ENCODE measurements at regions not wholly inside any gene's neighbourhood (a gene's known extent, or its start where the extent isn't known, plus 50 kb on each side); places are given as distances from the start of the nearest gene placed in this dataset.

DNA sequence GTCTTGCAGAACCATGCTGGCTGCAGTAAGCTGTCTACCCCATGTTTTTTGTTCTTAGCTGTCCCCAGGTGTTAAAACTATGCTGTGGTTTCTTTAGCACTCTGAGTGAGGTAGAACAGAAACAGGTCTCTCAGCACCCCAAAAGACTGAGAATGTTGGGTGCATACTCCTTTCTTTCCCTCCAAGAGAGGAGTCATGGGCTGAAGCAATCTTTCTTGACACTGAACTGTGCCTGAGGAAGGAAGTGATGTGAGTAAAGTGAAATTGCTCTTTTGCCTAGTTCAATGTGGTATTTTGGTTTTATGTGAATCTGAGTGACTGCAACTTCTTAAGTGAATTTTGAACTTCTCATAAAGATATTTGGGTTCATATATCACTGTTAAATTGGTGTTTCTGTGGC lies 138.0 kb upstream of the MCHR2 start:
- Histone ChIP-seq H3K27ac (no peak overlapping the region), H3K4me3 (no peak overlapping the region), H3K4me1 (replicated peaks in 1 of 2) (no peaks in the 10 kb centered on the region)
- in situ Hi-C loops (cut with MboI; ENCODE audit: low pct_unique_long_range_greater_than_20kb in 2 of 9, low sequenced_read_pairs in 9 of 9, unreplicated experiment in 9 of 9) = no loop called here
- ATAC-seq (replicated peaks in 6 of 8) = no peak

DNA sequence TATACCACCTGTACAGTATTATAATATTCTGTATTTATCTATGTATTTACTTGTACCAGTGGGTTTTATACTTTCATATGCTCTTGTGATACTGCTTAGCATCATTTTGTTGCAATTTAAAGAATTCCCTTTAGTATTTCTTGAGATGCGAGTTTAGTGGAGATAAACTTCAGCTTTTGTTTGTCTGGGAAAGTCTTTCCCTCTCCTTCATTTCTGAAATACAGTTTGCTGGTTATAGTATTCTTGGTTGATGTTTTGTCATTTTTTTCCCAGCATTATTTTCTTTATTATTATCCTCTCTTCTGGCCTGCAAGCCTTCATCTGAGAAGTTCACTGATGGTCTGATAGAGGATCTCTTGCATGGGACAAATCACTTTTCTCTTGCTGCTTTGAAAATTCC lies 136.6 kb upstream of the MCHR2 start:
- H3K4me3 ChIP-seq = no peak overlapping the region
- in situ Hi-C loops (cut with MboI; ENCODE audit: low pct_unique_long_range_greater_than_20kb in 2 of 9, low sequenced_read_pairs in 9 of 9, unreplicated experiment in 9 of 9) = no loop called here
- H3K27ac ChIP-seq = no peak overlapping the region
- H3K4me1 ChIP-seq (replicated peaks in 1 of 2) = no peaks in the 10 kb centered on the region
- ATAC-seq (replicated peaks in 6 of 8) = no peak
- 56 to 100% (median 100%) methylated on average over 1 of the region's 1 CpG; no CpG with 5 or more reads in 2 of the 10 experiments for WGBS, 10 experiments

DNA sequence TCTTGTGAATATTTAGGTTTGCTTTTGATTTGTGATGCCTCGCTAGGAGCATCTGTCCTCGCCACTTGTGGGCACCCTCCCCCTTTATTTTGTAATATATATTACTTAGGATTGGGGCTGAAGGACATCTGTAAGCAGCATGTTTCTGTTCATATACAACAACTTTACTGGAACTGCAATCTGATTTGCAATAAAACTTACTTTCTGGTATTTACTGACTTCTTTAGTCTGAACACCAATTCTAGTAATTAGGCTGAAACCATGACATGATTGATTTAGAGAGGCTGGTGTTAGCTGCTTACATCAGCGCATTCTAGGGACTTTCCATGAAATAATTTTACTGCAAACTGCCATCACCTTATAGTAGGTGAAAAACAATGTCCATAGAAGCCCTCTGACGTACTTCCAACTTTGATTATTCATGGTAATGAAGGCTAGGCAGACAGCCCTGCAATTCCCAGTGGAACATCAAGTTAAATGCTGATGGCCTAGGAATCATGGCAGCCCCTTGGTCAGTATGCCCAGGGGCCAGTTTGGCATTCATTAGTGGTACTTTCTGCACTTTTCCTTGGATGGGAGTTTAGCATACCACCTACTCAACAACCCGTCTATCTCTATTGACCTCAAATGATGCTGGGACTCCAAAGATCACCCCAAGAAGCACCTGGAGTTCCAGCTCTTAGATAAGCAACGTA lies 132.9 kb upstream of the MCHR2 start:
- Histone ChIP-seq H3K4me1 (replicated peaks in 1 of 2) (no peaks in the 10 kb centered on the region), H3K4me3 (no peak overlapping the region), H3K27ac (no peak overlapping the region)
- WGBS, 10 experiments = 47 to 93% (median 80%) methylated on average over 1 to 5 of the region's 6 CpGs; no CpG with 5 or more reads in 2 of the 10 experiments
- in situ Hi-C loops (cut with MboI; ENCODE audit: low pct_unique_long_range_greater_than_20kb in 2 of 9, low sequenced_read_pairs in 9 of 9, unreplicated experiment in 9 of 9) = no loop called here
- ATAC-seq (replicated peaks in 6 of 8) = peak in 5 of 8 experiments; percentile 14 to 63 (median 27)

DNA sequence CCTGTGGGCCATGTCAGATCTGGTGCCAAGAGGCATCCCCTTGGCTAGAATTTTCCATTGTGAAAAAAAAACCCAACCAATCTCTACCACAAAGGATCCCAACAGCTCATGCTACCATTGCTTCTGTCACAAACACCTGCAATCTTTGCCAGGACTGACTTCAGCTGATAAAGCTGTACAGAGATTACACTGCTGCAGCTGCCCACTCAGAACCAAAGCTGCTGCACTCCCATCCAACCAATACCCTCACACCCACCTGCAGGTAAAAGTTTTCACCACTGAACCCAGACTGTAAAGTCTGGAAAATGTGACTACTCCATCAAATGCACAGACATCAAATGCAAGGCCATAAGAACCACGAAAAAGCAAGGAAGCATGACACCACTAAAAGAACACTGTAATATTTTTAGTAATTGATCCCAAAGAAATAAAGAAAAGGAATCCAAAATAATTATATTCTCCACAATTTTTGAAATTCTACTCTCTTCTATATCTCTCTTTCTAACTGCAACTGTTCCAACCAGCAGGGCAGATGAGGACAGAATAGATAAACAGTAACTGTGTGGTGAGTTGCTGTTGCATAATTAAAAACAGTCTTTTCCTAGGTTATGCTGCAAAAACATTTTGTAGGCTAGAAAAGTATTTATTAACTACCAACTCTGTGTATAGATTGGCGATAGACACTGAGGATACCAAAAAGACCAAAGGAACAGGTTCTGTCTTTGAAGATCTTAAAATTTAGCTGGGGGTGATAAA lies 128.0 kb upstream of the MCHR2 start:
- in situ Hi-C loops (cut with MboI; ENCODE audit: low pct_unique_long_range_greater_than_20kb in 2 of 9, low sequenced_read_pairs in 9 of 9, unreplicated experiment in 9 of 9) = loop anchor here in 8 of 9 experiments (25.0 kb wide), 2 partner anchors 365 to 540 kb away; no protein-coding TSS in a partner anchor
- ATAC-seq (replicated peaks in 6 of 8) = no peak

DNA sequence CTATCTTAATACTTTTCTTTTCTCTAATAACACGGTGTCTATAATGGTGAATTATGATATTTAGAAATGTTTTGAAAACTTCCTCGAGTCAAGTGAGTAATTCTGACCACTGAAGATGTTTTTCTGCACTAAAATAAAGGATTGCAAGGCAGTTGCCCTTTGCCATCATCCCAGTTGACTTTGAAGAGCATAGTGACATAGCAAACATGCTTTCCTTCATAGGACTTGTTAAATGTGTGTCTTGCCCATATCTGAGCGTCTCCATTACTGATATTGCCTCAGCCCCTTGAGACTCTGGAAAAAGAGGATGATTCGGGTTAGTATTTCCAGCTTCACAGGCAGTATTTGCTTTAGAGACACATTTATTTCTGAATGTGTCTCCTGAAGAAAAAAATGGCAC lies 125.2 kb upstream of the MCHR2 start:
- Histone ChIP-seq H3K4me3 (no peak overlapping the region), H3K27ac (no peak overlapping the region), H3K4me1 (replicated peaks in 1 of 2) (no peaks in the 10 kb centered on the region)
- 42 to 100% (median 65%) methylated on average over 1 to 4 of the region's 4 CpGs; no CpG with 5 or more reads in 1 of the 10 experiments for WGBS, 10 experiments
- ATAC-seq (replicated peaks in 6 of 8) = no peak
- in situ Hi-C loops (cut with MboI; ENCODE audit: low pct_unique_long_range_greater_than_20kb in 2 of 9, low sequenced_read_pairs in 9 of 9, unreplicated experiment in 9 of 9) = loop anchor here (10.0 to 25.0 kb wide), 5 partner anchors 356 to 546 kb away; no protein-coding TSS in a partner anchor

More for the DNA sequence above, 128.0 kb upstream of the MCHR2 start:
- no peaks in the 10 kb centered on the region for H3K4me1 ChIP-seq (replicated peaks in 1 of 2)
- H3K4me3 ChIP-seq = no peak overlapping the region
- no peak overlapping the region for H3K27ac ChIP-seq
- 6 to 100% (median 68%) methylated on average over 1 to 2 of the region's 2 CpGs; no CpG with 5 or more reads in 2 of the 10 experiments for WGBS, 10 experiments

DNA sequence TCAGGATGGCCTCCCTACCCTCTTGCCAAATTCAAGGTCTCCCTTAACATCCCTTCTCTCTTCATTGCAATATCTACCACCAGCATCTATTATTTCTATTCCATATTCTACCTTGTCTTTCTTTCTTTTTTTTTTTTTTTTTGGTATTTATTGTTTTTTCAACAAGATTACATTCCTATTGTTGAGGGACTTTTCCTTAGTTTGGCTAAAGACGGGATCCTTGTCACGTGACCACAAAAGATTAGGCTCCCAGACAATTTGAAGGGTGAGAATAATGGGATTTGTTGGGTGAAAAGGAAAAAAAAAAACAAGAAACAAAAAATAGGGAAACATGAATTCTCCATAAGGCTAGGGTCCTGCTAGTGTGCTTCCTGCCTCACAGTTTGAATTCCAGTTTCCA lies 124.3 kb upstream of the MCHR2 start:
- Histone ChIP-seq H3K27ac (no peak overlapping the region), H3K4me3 (no peak overlapping the region), H3K4me1 (replicated peaks in 1 of 2) (no peaks in the 10 kb centered on the region)
- no peak for ATAC-seq (replicated peaks in 6 of 8)
- 88 to 100% (median 94%) methylated on average over 2 of the region's 2 CpGs; no CpG with 5 or more reads in 1 of the 10 experiments for WGBS, 10 experiments
- in situ Hi-C loops (cut with MboI; ENCODE audit: low pct_unique_long_range_greater_than_20kb in 2 of 9, low sequenced_read_pairs in 9 of 9, unreplicated experiment in 9 of 9) = loop anchor here (10.0 to 25.0 kb wide), 5 partner anchors 356 to 546 kb away; no protein-coding TSS in a partner anchor

DNA sequence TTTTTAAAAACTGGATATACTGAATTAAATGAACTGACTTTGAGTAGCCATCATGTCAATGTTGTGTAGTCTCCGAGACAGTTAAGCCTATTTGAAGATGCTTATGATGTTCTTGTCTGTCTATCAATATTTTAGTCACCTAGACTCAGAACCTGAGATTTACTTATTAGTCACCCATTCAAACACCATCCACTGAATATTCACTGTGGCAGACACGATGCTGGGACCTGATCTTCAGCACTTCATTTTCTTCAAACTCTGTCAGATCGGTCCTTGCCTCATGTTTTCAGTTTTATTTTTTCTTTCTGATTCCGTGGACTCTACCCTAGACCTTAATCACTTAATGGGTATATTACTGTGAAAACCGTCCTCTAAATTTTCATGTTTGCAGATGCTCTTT lies 123.7 kb upstream of the MCHR2 start:
- no peak overlapping the region for H3K4me3 ChIP-seq
- ATAC-seq (replicated peaks in 6 of 8) = no peak
- in situ Hi-C loops (cut with MboI; ENCODE audit: low pct_unique_long_range_greater_than_20kb in 2 of 9, low sequenced_read_pairs in 9 of 9, unreplicated experiment in 9 of 9) = loop anchor here (10.0 to 25.0 kb wide), 5 partner anchors 357 to 547 kb away; no protein-coding TSS in a partner anchor
- peaks cover 0 to 4% of the 10 kb centered on the region in 2 donors for H3K4me1 ChIP-seq (replicated peaks in 1 of 2)
- no peak overlapping the region for H3K27ac ChIP-seq
- 80 to 94% (median 88%) methylated on average over 3 to 5 of the region's 5 CpGs for WGBS, 10 experiments

DNA sequence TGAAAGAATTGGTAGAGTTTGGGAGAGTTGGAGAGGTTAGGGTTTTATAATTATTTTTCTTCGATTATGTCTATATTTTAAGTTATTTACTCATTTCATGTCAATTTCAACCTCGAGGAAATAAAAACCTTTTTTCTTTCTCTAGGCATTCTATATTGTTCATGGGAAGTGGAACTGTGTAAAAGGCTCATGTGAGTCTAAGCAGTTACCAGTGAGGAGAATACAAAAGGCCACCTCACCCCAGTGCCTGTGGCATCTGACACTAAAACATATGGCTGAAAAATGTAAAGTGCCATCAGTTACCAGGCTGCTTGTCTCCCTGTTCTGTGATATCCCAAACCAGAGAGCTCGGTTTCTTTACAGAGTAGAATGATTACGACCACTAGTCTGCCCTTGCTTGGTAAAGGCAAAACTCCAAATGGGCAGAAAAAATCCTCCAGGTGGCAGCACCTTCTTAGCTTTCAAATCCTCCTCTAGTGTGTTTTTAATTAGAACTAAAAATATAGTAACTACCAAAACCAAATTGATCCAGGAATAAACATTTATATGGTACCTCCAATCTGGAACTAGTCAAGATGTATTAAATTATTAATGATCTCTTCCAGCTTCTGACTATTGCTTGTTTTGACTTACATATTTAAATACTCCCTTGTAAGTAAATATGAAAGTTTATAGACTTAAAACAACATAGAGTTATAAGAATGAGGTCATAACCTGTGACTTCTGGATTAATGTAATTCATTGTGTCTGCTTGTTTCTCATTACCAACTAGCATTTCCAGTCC lies 122.6 kb upstream of the MCHR2 start:
- no peak overlapping the region for H3K4me3 ChIP-seq
- ATAC-seq (replicated peaks in 6 of 8) = peak; percentile 45 to 88 (median 74)
- H3K4me1 ChIP-seq (replicated peaks in 1 of 2) = peaks cover 0 to 4% of the 10 kb centered on the region in 2 donors
- in situ Hi-C loops (cut with MboI; ENCODE audit: low pct_unique_long_range_greater_than_20kb in 2 of 9, low sequenced_read_pairs in 9 of 9, unreplicated experiment in 9 of 9) = loop anchor here (10.0 to 25.0 kb wide), 5 partner anchors 358 to 548 kb away; no protein-coding TSS in a partner anchor
- 10 to 25% (median 17%) methylated on average over 1 to 4 of the region's 4 CpGs for WGBS, 10 experiments
- H3K27ac ChIP-seq = no peak overlapping the region

DNA sequence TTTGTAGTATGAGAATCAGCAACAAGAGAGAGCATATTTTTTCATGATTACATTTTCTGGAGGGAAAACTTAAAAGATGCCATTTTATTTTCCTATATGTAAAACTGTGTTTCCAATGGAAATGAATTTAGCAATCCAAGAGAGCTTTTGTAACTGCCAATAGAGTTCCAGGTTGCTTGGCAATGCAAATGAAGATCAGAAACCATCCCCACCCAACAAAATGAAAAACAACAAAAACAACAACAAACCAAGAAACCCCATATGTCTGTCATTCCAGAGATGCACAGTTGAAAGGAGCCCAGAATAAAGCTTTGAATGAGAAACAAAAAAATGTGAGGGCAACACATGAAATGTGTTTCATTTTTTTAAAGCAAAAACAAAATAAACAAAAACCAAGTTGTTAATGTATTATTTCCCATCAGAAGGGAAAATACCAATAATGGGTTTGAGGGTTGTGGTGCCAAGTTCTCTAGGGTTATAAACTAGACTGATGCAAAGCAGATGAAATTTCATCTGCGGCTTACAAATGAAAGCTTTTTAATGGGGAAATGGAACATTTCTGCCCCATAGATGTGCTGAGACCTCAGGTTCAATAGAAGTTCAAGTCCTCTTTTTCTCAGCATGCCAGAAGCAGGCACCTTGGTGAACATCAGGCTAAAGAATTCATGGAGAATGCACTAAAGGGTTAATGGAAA lies 121.5 kb upstream of the MCHR2 start:
- peak in 2 of 8 experiments; percentile 36 to 66 for ATAC-seq (replicated peaks in 6 of 8)
- in situ Hi-C loops (cut with MboI; ENCODE audit: low pct_unique_long_range_greater_than_20kb in 2 of 9, low sequenced_read_pairs in 9 of 9, unreplicated experiment in 9 of 9) = loop anchor here (10.0 to 25.0 kb wide), 5 partner anchors 359 to 549 kb away; no protein-coding TSS in a partner anchor
- no peak overlapping the region for H3K4me3 ChIP-seq
- 20 to 100% (median 100%) methylated on average over 1 of the region's 1 CpG; no CpG with 5 or more reads in 3 of the 10 experiments for WGBS, 10 experiments
- H3K27ac ChIP-seq = no peak overlapping the region
- H3K4me1 ChIP-seq (replicated peaks in 1 of 2) = peaks cover 0 to 4% of the 10 kb centered on the region in 2 donors

DNA sequence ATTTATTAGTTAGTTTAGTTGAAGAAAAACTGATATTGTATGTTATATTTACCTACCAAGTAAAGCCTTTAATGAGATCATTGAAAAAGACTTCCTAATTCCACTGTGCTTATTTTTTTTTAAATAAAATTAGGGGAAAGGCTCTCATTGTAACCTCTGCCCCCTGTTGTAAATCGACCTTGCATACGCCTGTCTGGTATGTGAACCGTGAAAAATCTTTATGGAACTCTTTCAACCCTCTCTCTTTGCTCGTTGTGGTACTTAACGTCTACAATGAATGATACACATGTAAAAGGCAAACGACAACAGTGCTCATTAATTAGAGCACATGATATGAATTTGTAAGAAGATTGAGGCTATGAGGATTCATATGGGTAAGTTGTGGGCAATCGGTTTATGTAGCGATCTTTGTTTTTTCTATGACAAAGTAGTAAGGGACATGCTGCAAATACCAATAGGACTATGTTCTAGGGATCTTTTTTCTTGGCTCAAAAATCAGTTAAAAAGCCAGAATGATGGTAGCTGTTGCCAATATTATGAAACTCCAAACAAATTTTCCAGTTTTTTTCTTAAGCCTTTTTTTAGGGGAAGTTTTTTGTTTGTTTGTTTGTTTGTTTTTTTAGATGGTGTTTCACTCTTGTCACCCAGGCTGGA lies 119.0 kb upstream of the MCHR2 start:
- Histone ChIP-seq H3K4me3 (no peak overlapping the region), H3K4me1 (replicated peaks in 1 of 2) (peaks cover 0 to 4% of the 10 kb centered on the region in 2 donors), H3K27ac (no peak overlapping the region)
- ATAC-seq (replicated peaks in 6 of 8) = no peak
- in situ Hi-C loops (cut with MboI; ENCODE audit: low pct_unique_long_range_greater_than_20kb in 2 of 9, low sequenced_read_pairs in 9 of 9, unreplicated experiment in 9 of 9) = loop anchor here (10.0 to 25.0 kb wide), 5 partner anchors 362 to 552 kb away; no protein-coding TSS in a partner anchor
- WGBS, 10 experiments = 14 to 90% (median 35%) methylated on average over 1 to 8 of the region's 8 CpGs

DNA sequence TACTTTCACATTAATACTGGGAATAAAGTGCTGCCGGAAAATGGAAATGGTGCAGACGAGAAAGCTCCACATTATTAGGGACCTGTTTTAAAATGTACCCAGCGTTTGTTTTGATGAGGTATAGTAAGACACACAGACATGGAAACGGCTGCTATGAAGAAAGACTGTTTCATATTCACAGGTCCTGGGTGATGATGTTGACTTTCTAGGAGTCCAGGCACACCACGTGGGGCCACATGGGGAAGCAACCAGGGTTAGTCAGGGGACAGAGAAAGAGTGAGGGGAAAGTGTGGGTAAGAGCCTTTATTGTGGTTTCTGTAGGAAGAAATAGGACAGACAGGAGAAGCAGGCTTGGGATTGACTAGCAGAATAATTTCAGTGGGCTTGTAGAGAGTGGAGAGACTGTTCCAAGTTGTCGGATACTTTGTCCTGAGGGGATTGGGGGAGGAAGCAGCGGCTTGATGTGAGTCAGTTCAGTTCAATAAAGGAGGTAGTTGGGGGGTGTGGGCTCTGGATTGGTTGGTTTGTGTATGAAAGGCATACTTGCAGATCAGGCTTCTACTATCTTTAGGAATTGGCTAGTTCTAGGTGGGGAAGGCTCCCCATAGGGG lies 112.0 kb upstream of the MCHR2 start:
- in situ Hi-C loops (cut with MboI; ENCODE audit: low pct_unique_long_range_greater_than_20kb in 2 of 9, low sequenced_read_pairs in 9 of 9, unreplicated experiment in 9 of 9) = loop anchor here in 8 of 9 experiments (25.0 kb wide), 2 partner anchors 381 to 556 kb away; no protein-coding TSS in a partner anchor
- 57 to 100% (median 76%) methylated on average over 2 to 7 of the region's 7 CpGs; no CpG with 5 or more reads in 1 of the 10 experiments for WGBS, 10 experiments
- peak in 1 of 8 experiments; percentile 45 for ATAC-seq (replicated peaks in 6 of 8)
- Histone ChIP-seq H3K4me1 (replicated peaks in 1 of 2) (no peaks in the 10 kb centered on the region), H3K27ac (no peak overlapping the region), H3K4me3 (no peak overlapping the region)
